Endothelial cell of umbilical vein (primary cell): ENCODE measurements at regions not wholly inside any gene's neighbourhood (a gene's known extent, or its start where the extent isn't known, plus 50 kb on each side); places are given as distances from the start of the nearest gene placed in this dataset.

Experiments
- BruUV-seq: library from RNA; stranded (reverse); fragments of 400-500 nt; replicated peaks from 2 replicates; lab custom pipeline; 2021; lab: Mats Ljungman, UMichigan
- CTCF ChIA-PET: fragments of 300-600, 350-600 bp; sonication (Branson Sonifier 250); formaldehyde crosslinking; loops from one replicate; lab custom pipeline; 2021; ENCODE audit warnings: antibody characterized with exemption, inconsistent platforms; lab: Charles Lee
- POLR2A ChIA-PET: fragments of 300-600, 350-600 bp; sonication (Branson Sonifier 250); formaldehyde crosslinking; loops from one replicate; lab custom pipeline; 2021; ENCODE audit warnings: antibody characterized with exemption, inconsistent platforms; lab: Charles Lee
- DNase-seq: peaks from one replicate; pipeline ENCODE4 v3.0.0-alpha.2; 2011; ENCODE audit warnings: low read depth, low spot score
- FAIRE-seq: peaks from 2 replicates; lab custom pipeline; 2011; peaks lifted over from hg19 to GRCh38; lab: Jason Lieb, UNC
- H2AFZ ChIP-seq: 2 replicates; pipeline ENCODE4 v1.6.0; 2012; ENCODE audit warnings: low read depth, low read length, control low read depth, inconsistent platforms
- H3K27ac ChIP-seq: 2 replicates; pipeline ENCODE4 v1.5.1; 2011; ENCODE audit warnings: low read depth, mild to moderate bottlenecking, control low read depth, low read length, moderate library complexity; ENCODE audit not compliant: insufficient read depth
- H3K27me3 ChIP-seq, 2 experiments: 2 replicates each; pipeline versions ENCODE4 v1.6.0 to v1.6.1; 2011; ENCODE audit warnings: low read length in 2 of 2, mixed read lengths in 1 of 2; ENCODE audit not compliant: control insufficient read depth in 2 of 2, insufficient read depth in 2 of 2
- H3K36me3 ChIP-seq, 2 experiments: 2 replicates in 1 of 2; 3 replicates in 1 of 2; pipeline ENCODE4 v1.5.1; 2011; ENCODE audit warnings: low read length in 2 of 2, mild to moderate bottlenecking in 1 of 2, moderate library complexity in 1 of 2; ENCODE audit not compliant: control insufficient read depth in 2 of 2, insufficient read depth in 2 of 2; ENCODE audit errors: extremely low read depth in 1 of 2
- H3K4me1 ChIP-seq: 3 replicates; pipeline ENCODE4 v1.5.1; 2011; ENCODE audit warnings: mild to moderate bottlenecking, low read length; ENCODE audit not compliant: control insufficient read depth, insufficient read depth; ENCODE audit errors: extremely low read depth
- H3K4me2 ChIP-seq: 2 replicates; pipeline ENCODE4 v1.6.1; 2011; ENCODE audit warnings: low read length, control low read depth, mixed read lengths; ENCODE audit not compliant: insufficient read depth
- H3K4me3 ChIP-seq, 3 experiments: fragments of 200-600 bp in 1 of 3; sonication (generic), shearing (Covaris generic) in 1 of 3; replicated peaks in 1 of 3; 2 replicates each; pipeline ENCODE4 v1.5.1; 2011 to 2016; ENCODE audit warnings: control low read depth in 3 of 3, low read length in 3 of 3, mild to moderate bottlenecking in 2 of 3, inconsistent platforms in 1 of 3, low read depth in 1 of 3, moderate library complexity in 1 of 3; ENCODE audit not compliant: insufficient read depth in 1 of 3
- H3K79me2 ChIP-seq: 2 replicates; pipeline ENCODE4 v1.6.0; 2012; ENCODE audit warnings: low read length, inconsistent platforms; ENCODE audit not compliant: control insufficient read depth, insufficient read depth
- H3K9ac ChIP-seq: replicated peaks from 2 replicates; pipeline ENCODE3; 2011; ENCODE audit warnings: low read length, control low read depth; ENCODE audit not compliant: insufficient read depth; ENCODE audit errors: extremely low read depth
- H3K9me1 ChIP-seq: replicated peaks from 3 replicates; pipeline ENCODE4 v1.6.0; 2011; ENCODE audit warnings: mild to moderate bottlenecking, low read length; ENCODE audit not compliant: control insufficient read depth, insufficient read depth; ENCODE audit errors: extremely low read depth
- H3K9me3 ChIP-seq: replicated peaks from 2 replicates; pipeline ENCODE4 v1.5.1; 2012; ENCODE audit warnings: low read length, inconsistent platforms; ENCODE audit not compliant: control insufficient read depth, insufficient read depth
- H4K20me1 ChIP-seq: replicated peaks from 2 replicates; pipeline ENCODE3; 2011; ENCODE audit warnings: mild to moderate bottlenecking, low read length; ENCODE audit not compliant: control insufficient read depth, insufficient read depth; ENCODE audit errors: extremely low read depth
- EZH2 ChIP-seq: IDR thresholded peaks from 2 replicates; pipeline ENCODE4 v1.6.1; 2012; ENCODE audit warnings: borderline replicate concordance, low read depth, mild to moderate bottlenecking, moderate library complexity, low read length, inconsistent platforms; ENCODE audit not compliant: severe bottlenecking
- FOS ChIP-seq: IDR thresholded peaks from 2 replicates; pipeline ENCODE4 v1.6.1; 2011; ENCODE audit warnings: mild to moderate bottlenecking, low read length, moderate library complexity, borderline replicate concordance; ENCODE audit not compliant: insufficient read depth
- GATA2 ChIP-seq: IDR thresholded peaks from 2 replicates; pipeline ENCODE4 v1.7.0; 2011; ENCODE audit warnings: low read depth, mild to moderate bottlenecking, moderate library complexity, mixed read lengths, low read length; ENCODE audit not compliant: insufficient read length, insufficient read depth
- JUN ChIP-seq: IDR thresholded peaks from 2 replicates; pipeline ENCODE4 v1.6.1; 2011; ENCODE audit warnings: borderline replicate concordance, low read depth; ENCODE audit not compliant: insufficient read length, insufficient read depth
- MYC ChIP-seq: IDR thresholded peaks from one replicate; pipeline ENCODE4 v1.6.1; 2011; ENCODE audit warnings: mild to moderate bottlenecking, low read depth, low read length
- POLR2A ChIP-seq: IDR thresholded peaks from 2 replicates; pipeline ENCODE4 v1.6.1; 2012; ENCODE audit warnings: low read depth, mild to moderate bottlenecking, control low read depth, low read length
- POLR2AphosphoS5 ChIP-seq: IDR thresholded peaks from 2 replicates; pipeline ENCODE4 v1.6.1; 2012; ENCODE audit warnings: low read depth, mild to moderate bottlenecking, control low read depth, low read length, moderate library complexity; ENCODE audit not compliant: insufficient read depth
- dilution Hi-C: fragments of 300-500 bp; cut with MboI; formaldehyde crosslinking; loops from one replicate; pipeline ENCODE4 v1.15.0; 2019; ENCODE audit warnings: low sequenced_read_pairs; ENCODE audit not compliant: extremely low pct_ligation_motif_present
- intact Hi-C: fragments of 100-400 bp; cut with micrococcal nuclease; formaldehyde crosslinking; loops from one replicate; pipeline ENCODE4 v1.10.0; 2022
- TF ChIP-seq, protein P1 (sequence below), 2 donors: IDR thresholded peaks; 1 replicate in 1 of 2; 2 replicates in 1 of 2; pipeline ENCODE4 v1.5.1; 2011; ENCODE audit warnings: low read length in 2 of 2, mild to moderate bottlenecking in 2 of 2, moderate library complexity in 2 of 2, control low read depth in 1 of 2, inconsistent platforms in 1 of 2, low read depth in 1 of 2; ENCODE audit not compliant: insufficient read depth in 1 of 2; ENCODE audit errors: extremely low read depth in 1 of 2
- TF ChIP-seq, protein P2 (sequence below): IDR thresholded peaks from 2 replicates; pipeline ENCODE4 v1.6.1; 2011; ENCODE audit not compliant: insufficient read depth, insufficient read length

GRCh38 chr2:51324051-51324450 is 292.1 kb upstream of the NRXN1 start:
- Histone ChIP-seq H3K36me3 (no peaks in the 10 kb centered on the region), H3K79me2 (no peaks in the 10 kb centered on the region), H3K9me3 (no peaks in the 10 kb centered on the region), H3K27ac (no peak overlapping the region), H3K9me1 (no peaks in the 10 kb centered on the region), H3K4me3 (no peak overlapping the region), H2AFZ (no peak overlapping the region), H3K9ac (no peak overlapping the region), H4K20me1 (no peaks in the 10 kb centered on the region), H3K27me3 (no peaks in the 10 kb centered on the region), H3K4me1 (no peaks in the 10 kb centered on the region), H3K4me2 (no peak overlapping the region)
- dilution Hi-C loops: no loop called here
- no TSS peak for BruUV-seq
- intact Hi-C loops: no loop called here
- ChIA-PET POLR2A (no interaction called here), CTCF (no interaction called here)
- FAIRE-seq: no peak
- no peak for DNase-seq
- no peak for TF ChIP-seq GATA2
- no peak for TF ChIP-seq JUN
- TF ChIP-seq, protein P1, sequence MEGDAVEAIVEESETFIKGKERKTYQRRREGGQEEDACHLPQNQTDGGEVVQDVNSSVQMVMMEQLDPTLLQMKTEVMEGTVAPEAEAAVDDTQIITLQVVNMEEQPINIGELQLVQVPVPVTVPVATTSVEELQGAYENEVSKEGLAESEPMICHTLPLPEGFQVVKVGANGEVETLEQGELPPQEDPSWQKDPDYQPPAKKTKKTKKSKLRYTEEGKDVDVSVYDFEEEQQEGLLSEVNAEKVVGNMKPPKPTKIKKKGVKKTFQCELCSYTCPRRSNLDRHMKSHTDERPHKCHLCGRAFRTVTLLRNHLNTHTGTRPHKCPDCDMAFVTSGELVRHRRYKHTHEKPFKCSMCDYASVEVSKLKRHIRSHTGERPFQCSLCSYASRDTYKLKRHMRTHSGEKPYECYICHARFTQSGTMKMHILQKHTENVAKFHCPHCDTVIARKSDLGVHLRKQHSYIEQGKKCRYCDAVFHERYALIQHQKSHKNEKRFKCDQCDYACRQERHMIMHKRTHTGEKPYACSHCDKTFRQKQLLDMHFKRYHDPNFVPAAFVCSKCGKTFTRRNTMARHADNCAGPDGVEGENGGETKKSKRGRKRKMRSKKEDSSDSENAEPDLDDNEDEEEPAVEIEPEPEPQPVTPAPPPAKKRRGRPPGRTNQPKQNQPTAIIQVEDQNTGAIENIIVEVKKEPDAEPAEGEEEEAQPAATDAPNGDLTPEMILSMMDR (IDR thresholded peaks at IDR 0.05; ENCODE audit: extremely low read depth in 1 of 2, insufficient read depth in 1 of 2, low read depth in 1 of 2, low read length in 2 of 2): no peak
- TF ChIP-seq EZH2: no peak
- TF ChIP-seq POLR2A: no peak
- no peak for TF ChIP-seq FOS
- TF ChIP-seq MYC: no peak
- TF ChIP-seq, protein P2, sequence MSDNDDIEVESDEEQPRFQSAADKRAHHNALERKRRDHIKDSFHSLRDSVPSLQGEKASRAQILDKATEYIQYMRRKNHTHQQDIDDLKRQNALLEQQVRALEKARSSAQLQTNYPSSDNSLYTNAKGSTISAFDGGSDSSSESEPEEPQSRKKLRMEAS: no peak
- no peak for TF ChIP-seq POLR2AphosphoS5
